Occipital lobe (tissue), 1 donor: ENCODE measurements at regions not wholly inside any gene's neighbourhood (a gene's known extent, or its start where the extent isn't known, plus 50 kb on each side); places are given as distances from the start of the nearest gene placed in this dataset.

Experiments used
- DNase-seq: peaks from one replicate; lab custom pipeline; 2025; lab: John Stamatoyannopoulos, UW

GRCh38 chr5:133905424-133905823 is 63.0 kb downstream of the C5orf15 start:
- no peak for DNase-seq

GRCh38 chr5:133904641-133905040 is 63.8 kb downstream of the C5orf15 start:
- DNase-seq: no peak

GRCh38 chr5:133902511-133903118 is 65.8 kb downstream of the C5orf15 start:
- DNase-seq: no peak

GRCh38 chr5:133900534-133901270 is 67.7 kb downstream of the C5orf15 start:
- no peak for DNase-seq

GRCh38 chr5:133899506-133899905 is 68.9 kb downstream of the C5orf15 start:
- DNase-seq: no peak

- DNase-seq: no peak
These were observed 70.0 kb downstream of the C5orf15 start for GRCh38 chr5:133898440-133898839.

GRCh38 chr5:133897431-133897830 is 71.0 kb downstream of the C5orf15 start:
- DNase-seq: no peak

GRCh38 chr5:133896873-133897272 is 71.6 kb downstream of the C5orf15 start:
- DNase-seq: no peak

- DNase-seq: no peak
These were observed 72.2 kb downstream of the C5orf15 start for GRCh38 chr5:133895979-133896845.

GRCh38 chr5:133894143-133894542 is 74.3 kb downstream of the C5orf15 start:
- no peak for DNase-seq

- DNase-seq: no peak
These were observed 75.7 kb downstream of the C5orf15 start for GRCh38 chr5:133892774-133893173.

GRCh38 chr5:133892306-133892705 is 76.1 kb downstream of the C5orf15 start:
- DNase-seq: no peak

- peak; percentile 58 for DNase-seq
These were observed 77.0 kb downstream of the C5orf15 start for GRCh38 chr5:133891390-133891789.

GRCh38 chr5:133890776-133891280 is 77.6 kb downstream of the C5orf15 start:
- DNase-seq: no peak

GRCh38 chr5:133890314-133890713 is 78.1 kb downstream of the C5orf15 start:
- DNase-seq: no peak

- DNase-seq: no peak
These were observed 79.0 kb downstream of the C5orf15 start for GRCh38 chr5:133889271-133889905.

- DNase-seq: no peak
These were observed 79.8 kb downstream of the C5orf15 start for GRCh38 chr5:133888625-133888991.

- no peak for DNase-seq
These were observed 82.9 kb downstream of the C5orf15 start for GRCh38 chr5:133885566-133885965.

GRCh38 chr5:133884569-133885311 is 83.7 kb downstream of the C5orf15 start:
- no peak for DNase-seq

GRCh38 chr5:133883916-133884315 is 84.5 kb downstream of the C5orf15 start:
- DNase-seq: no peak

GRCh38 chr5:133882846-133883245 is 85.6 kb downstream of the C5orf15 start:
- DNase-seq: no peak
